ENCODE measurements at regions not wholly inside any gene's neighbourhood (a gene's known extent, or its start where the extent isn't known, plus 50 kb on each side); places are given as distances from the start of the nearest gene placed in this dataset.

GRCh38 chr3:171949554-171949953 lies 89.8 kb upstream of the FNDC3B start:
- Histone ChIP-seq H2AFZ (ENCODE audit: low read depth, low read length) (no peak overlapping the region), H4K20me1 (ENCODE audit: insufficient read depth, low read length) (no peaks in the 10 kb centered on the region), H3K36me3 (ENCODE audit: insufficient read depth, low read length) (no peaks in the 10 kb centered on the region), H3K27me3 (ENCODE audit: insufficient read depth, low read length, poor library complexity) (peaks cover 1% of the 10 kb centered on the region), H3K9ac (ENCODE audit: low read depth, low read length) (no peak overlapping the region), H3K4me1 (ENCODE audit: insufficient read depth, low read length) (no peaks in the 10 kb centered on the region), H3K27ac (ENCODE audit: low read length) (no peak overlapping the region), H3K79me2 (ENCODE audit: insufficient read depth, low read length) (no peaks in the 10 kb centered on the region), H3K9me3 (ENCODE audit: insufficient read depth, low read length, severe bottlenecking) (no peaks in the 10 kb centered on the region), H3K4me3 (ENCODE audit: low read depth in 1 of 2, low read length in 2 of 2) (no peak overlapping the region), H3K4me2 (ENCODE audit: insufficient read depth, low read length) (no peak overlapping the region)
- DNase-seq (no peak), ATAC-seq (ENCODE audit: insufficient read depth, low read depth) (no peak)
- TF ChIP-seq CTCF (IDR thresholded peaks at IDR 0.05; ENCODE audit: borderline replicate concordance, extremely low read depth, low read length, poor library complexity, severe bottlenecking) (no peak), EZH2 (IDR thresholded peaks at IDR 0.05; ENCODE audit: borderline replicate concordance, low read depth, low read length, severe bottlenecking) (no peak)

GRCh38 chr3:171950373-171950772 lies 89.0 kb upstream of the FNDC3B start:
- H3K4me1 ChIP-seq (ENCODE audit: insufficient read depth, low read length): no peaks in the 10 kb centered on the region
- H2AFZ ChIP-seq (ENCODE audit: low read depth, low read length): no peak overlapping the region
- H3K27ac ChIP-seq (ENCODE audit: low read length): no peak overlapping the region
- no peak for ATAC-seq (ENCODE audit: insufficient read depth, low read depth)
- H3K79me2 ChIP-seq (ENCODE audit: insufficient read depth, low read length): no peaks in the 10 kb centered on the region
- H3K9me3 ChIP-seq (ENCODE audit: insufficient read depth, low read length, severe bottlenecking): no peaks in the 10 kb centered on the region
- no peak overlapping the region for H3K4me2 ChIP-seq (ENCODE audit: insufficient read depth, low read length)
- no peak for DNase-seq
- no peaks in the 10 kb centered on the region for H3K36me3 ChIP-seq (ENCODE audit: insufficient read depth, low read length)
- no peaks in the 10 kb centered on the region for H4K20me1 ChIP-seq (ENCODE audit: insufficient read depth, low read length)
- no peak overlapping the region for H3K4me3 ChIP-seq (ENCODE audit: low read depth in 1 of 2, low read length in 2 of 2)
- TF ChIP-seq CTCF (IDR thresholded peaks at IDR 0.05; ENCODE audit: borderline replicate concordance, extremely low read depth, low read length, poor library complexity, severe bottlenecking) (no peak), EZH2 (IDR thresholded peaks at IDR 0.05; ENCODE audit: borderline replicate concordance, low read depth, low read length, severe bottlenecking) (no peak)
- no peak overlapping the region for H3K9ac ChIP-seq (ENCODE audit: low read depth, low read length)
- peaks cover 3% of the 10 kb centered on the region for H3K27me3 ChIP-seq (ENCODE audit: insufficient read depth, low read length, poor library complexity)

DNA sequence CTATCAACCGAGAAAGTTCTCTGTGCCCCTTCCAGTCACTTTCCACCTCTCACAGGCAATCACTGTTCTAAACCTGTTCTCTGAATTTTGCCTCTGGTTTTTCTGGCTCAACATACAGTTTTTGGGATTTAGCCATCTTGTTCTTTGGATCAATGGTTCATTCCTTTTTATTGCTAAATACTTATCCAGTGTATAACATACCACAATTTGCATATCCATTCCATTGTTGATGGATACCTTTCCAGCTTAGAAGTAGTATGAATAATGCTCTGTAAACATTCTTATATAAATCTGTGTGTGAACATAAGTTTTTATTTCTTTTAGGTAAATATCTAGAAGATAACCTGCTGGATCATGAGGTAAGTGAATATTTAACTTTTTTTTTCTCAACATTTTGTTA lies 87.8 kb upstream of the FNDC3B start:
- no peak overlapping the region for H3K4me3 ChIP-seq (ENCODE audit: low read depth in 1 of 2, low read length in 2 of 2)
- H3K9me3 ChIP-seq (ENCODE audit: insufficient read depth, low read length, severe bottlenecking): no peaks in the 10 kb centered on the region
- H2AFZ ChIP-seq (ENCODE audit: low read depth, low read length): no peak overlapping the region
- no peak for TF ChIP-seq CTCF (IDR thresholded peaks at IDR 0.05; ENCODE audit: borderline replicate concordance, extremely low read depth, low read length, poor library complexity, severe bottlenecking)
- TF ChIP-seq EZH2 (IDR thresholded peaks at IDR 0.05; ENCODE audit: borderline replicate concordance, low read depth, low read length, severe bottlenecking): no peak
- DNase-seq (no peak), ATAC-seq (ENCODE audit: insufficient read depth, low read depth) (no peak)
- no peaks in the 10 kb centered on the region for H4K20me1 ChIP-seq (ENCODE audit: insufficient read depth, low read length)
- peaks cover 4% of the 10 kb centered on the region for H3K27me3 ChIP-seq (ENCODE audit: insufficient read depth, low read length, poor library complexity)
- H3K79me2 ChIP-seq (ENCODE audit: insufficient read depth, low read length): no peaks in the 10 kb centered on the region
- no peak overlapping the region for H3K4me2 ChIP-seq (ENCODE audit: insufficient read depth, low read length)
- no peak overlapping the region for H3K9ac ChIP-seq (ENCODE audit: low read depth, low read length)
- no peaks in the 10 kb centered on the region for H3K4me1 ChIP-seq (ENCODE audit: insufficient read depth, low read length)
- H3K27ac ChIP-seq (ENCODE audit: low read length): no peak overlapping the region
- no peaks in the 10 kb centered on the region for H3K36me3 ChIP-seq (ENCODE audit: insufficient read depth, low read length)

All from DND-41 (cell line).